ENCODE measurements at regions not wholly inside any gene's neighbourhood (a gene's known extent, or its start where the extent isn't known, plus 50 kb on each side); places are given as distances from the start of the nearest gene placed in this dataset.

DNA sequence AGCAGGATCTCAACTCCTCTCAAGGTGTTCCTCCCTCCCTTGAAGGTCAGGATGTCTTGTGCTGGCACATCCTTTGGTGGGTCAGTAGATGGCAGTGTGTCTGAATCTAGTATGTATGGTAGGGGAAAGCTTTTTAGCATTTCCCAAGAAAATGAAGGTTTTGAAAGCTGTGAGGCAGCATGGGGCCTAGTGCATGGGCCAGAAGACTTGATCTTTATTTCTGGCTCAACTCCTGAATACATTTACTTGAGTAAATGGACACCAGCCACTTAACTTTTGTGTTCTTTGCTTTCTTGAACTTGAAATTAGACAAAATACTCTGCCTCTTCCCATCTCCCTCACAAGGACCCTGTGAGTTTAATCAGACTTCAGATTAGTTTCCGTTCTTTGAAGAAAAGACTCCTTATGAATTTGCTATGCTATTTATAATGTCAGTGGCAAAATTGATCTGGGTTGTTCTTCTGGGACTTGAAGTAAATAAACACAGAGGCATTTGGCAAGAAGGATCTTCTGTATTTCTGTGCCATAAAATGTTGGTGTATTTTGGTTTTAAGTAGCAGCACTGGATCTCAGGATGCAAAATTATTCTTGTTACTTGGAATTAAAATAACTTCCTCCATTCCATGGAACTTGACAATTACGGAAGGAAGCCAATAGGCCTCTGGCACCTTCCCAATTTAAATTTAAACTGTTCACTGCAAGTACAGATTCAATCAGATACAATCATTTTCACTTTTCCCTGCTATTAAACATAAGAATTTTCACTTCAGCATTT lies 288.8 kb downstream of the CASP12 start:
- TF ChIP-seq CTCF (IDR thresholded peaks at IDR 0.05), result peak; percentile 34 to 68 (median 52)
- TF ChIP-seq POLR2A (IDR thresholded peaks at IDR 0.05), result no peak
